ENCODE measurements at regions not wholly inside any gene's neighbourhood (a gene's known extent, or its start where the extent isn't known, plus 50 kb on each side); places are given as distances from the start of the nearest gene placed in this dataset.

GRCh38 chr3:24598695-24599470 is 104.2 kb upstream of the THRB start (continued):
- TF ChIP-seq, protein P1, sequence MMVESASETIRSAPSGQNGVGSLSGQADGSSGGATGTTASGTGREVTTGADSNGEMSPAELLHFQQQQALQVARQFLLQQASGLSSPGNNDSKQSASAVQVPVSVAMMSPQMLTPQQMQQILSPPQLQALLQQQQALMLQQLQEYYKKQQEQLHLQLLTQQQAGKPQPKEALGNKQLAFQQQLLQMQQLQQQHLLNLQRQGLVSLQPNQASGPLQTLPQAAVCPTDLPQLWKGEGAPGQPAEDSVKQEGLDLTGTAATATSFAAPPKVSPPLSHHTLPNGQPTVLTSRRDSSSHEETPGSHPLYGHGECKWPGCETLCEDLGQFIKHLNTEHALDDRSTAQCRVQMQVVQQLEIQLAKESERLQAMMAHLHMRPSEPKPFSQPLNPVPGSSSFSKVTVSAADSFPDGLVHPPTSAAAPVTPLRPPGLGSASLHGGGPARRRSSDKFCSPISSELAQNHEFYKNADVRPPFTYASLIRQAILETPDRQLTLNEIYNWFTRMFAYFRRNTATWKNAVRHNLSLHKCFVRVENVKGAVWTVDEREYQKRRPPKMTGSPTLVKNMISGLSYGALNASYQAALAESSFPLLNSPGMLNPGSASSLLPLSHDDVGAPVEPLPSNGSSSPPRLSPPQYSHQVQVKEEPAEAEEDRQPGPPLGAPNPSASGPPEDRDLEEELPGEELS (CRISPR knock-in tag; IDR thresholded peaks at IDR 0.05; ENCODE audit: borderline replicate concordance) = no peak

DNA sequence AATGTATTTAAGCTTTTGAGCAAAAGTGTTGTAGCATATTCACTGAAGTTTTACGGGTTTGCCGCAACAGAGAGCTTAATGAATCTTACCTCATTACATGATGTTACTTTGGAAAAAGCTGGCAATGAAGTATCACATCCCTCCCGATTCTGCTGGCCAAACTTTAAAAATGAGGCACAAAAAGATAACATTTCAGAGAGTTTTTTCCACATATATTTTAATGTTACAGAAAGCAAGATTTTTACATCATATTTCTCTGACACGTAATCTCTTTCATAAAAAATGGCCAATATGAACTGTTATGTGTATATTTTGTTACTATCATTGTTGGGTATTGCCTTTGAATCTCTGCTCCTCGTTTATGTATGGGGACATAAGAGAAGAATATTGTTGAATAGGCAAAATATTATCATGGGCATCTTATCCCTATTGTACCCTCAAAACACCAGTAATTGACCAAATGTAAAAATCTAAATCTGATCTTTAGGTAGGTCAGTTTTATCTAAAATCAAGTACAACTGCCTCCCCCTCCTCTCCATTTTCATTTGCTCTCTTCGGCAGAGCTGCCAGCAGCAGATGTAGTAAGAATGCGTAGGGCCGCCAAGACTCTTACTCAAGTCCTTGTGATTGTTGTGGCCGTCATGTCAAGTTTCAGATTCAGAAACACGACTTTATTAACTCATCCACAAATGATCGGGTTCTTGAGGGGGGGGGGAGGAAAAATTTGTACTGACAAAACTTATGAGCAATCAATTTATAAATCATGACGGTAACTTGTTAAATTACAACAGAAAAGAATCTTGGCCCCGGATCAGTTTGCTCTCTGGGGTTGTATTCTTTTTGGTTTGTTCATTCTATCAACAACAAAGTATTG is 106.7 kb upstream of the THRB start:
- no peaks in the 10 kb centered on the region for H3K9me1 ChIP-seq (ENCODE audit: control insufficient read depth, insufficient read depth, low read length)
- CTCF ChIA-PET (ENCODE audit: low intra/inter-chr PET ratio) = no interaction called here
- no peaks in the 10 kb centered on the region for H3K4me1 ChIP-seq (replicated peaks in 1 of 2; ENCODE audit: control insufficient read depth in 2 of 2, insufficient read depth in 2 of 2, low read length in 2 of 2)
- intact Hi-C loops (cut with micrococcal nuclease) = no loop called here
- TF ChIP-seq NELFE (IDR thresholded peaks at IDR 0.05; ENCODE audit: insufficient read depth, insufficient read length) (no peak), ZNF316 (IDR thresholded peaks at IDR 0.05) (peak; percentile 49)
- H3K9me3 ChIP-seq (replicated peaks; ENCODE audit: control insufficient read depth, insufficient read depth, low read depth, low read length) = no peaks in the 10 kb centered on the region
- ATAC-seq = no peak
- BruUV-seq (replicated peaks) = no TSS peak
- DNase-seq (ENCODE audit: extremely low read depth in 1 of 4, low spot score in 3 of 4) = no peak
- in situ Hi-C loops (cut with MboI) = no loop called here
- H2AFZ ChIP-seq (ENCODE audit: low read depth, low read length) = no peak overlapping the region
- no peak overlapping the region for H3K4me3 ChIP-seq
- WGBS (ENCODE audit: insufficient coverage, low coverage, missing lambda C conversion rate) = 20% methylated on average over 13 of the region's 13 CpGs
- H4K20me1 ChIP-seq (replicated peaks; ENCODE audit: control insufficient read depth, insufficient read depth, low read length) = no peaks in the 10 kb centered on the region
- no peak overlapping the region for H3K27ac ChIP-seq (ENCODE audit: extremely low read depth, low read depth, low read length)
- no peaks in the 10 kb centered on the region for H3K27me3 ChIP-seq (ENCODE audit: control insufficient read depth in 2 of 2, insufficient read depth in 2 of 2, low read length in 2 of 2)
- H3K4me2 ChIP-seq (ENCODE audit: insufficient read depth, low read length) = no peak overlapping the region
- no peaks in the 10 kb centered on the region for H3K79me2 ChIP-seq (ENCODE audit: control insufficient read depth, insufficient read depth, low read length)
- no peak overlapping the region for H3K9ac ChIP-seq (ENCODE audit: insufficient read depth in 1 of 2, low read depth in 2 of 2, low read length in 2 of 2)
- POLR2A ChIA-PET = interaction anchor here (1.2 kb wide), 1 partner anchor 14 kb away, joined by 5 read pairs; no protein-coding TSS in a partner anchor
- FAIRE-seq = peak; percentile 11
- no peaks in the 10 kb centered on the region for H3K36me3 ChIP-seq (ENCODE audit: control insufficient read depth, insufficient read depth, low read length)

Measured in K562 (cell line).